GM21360 (cell line): ENCODE measurements at regions not wholly inside any gene's neighbourhood (a gene's known extent, or its start where the extent isn't known, plus 50 kb on each side); places are given as distances from the start of the nearest gene placed in this dataset.
"Not testable (repeated sequence)": the region's sequence is repeated elsewhere in the genome, so short reads cannot be mapped to it uniquely, and the experiment has no call there.

Experiments used
- ATAC-seq: cut with Tn5 transposase; IDR thresholded peaks from one replicate; pipeline ENCODE4 v1.9.1; 2021; ENCODE audit warnings: mild to moderate bottlenecking, moderate library complexity; ENCODE audit not compliant: unreplicated experiment

DNA sequence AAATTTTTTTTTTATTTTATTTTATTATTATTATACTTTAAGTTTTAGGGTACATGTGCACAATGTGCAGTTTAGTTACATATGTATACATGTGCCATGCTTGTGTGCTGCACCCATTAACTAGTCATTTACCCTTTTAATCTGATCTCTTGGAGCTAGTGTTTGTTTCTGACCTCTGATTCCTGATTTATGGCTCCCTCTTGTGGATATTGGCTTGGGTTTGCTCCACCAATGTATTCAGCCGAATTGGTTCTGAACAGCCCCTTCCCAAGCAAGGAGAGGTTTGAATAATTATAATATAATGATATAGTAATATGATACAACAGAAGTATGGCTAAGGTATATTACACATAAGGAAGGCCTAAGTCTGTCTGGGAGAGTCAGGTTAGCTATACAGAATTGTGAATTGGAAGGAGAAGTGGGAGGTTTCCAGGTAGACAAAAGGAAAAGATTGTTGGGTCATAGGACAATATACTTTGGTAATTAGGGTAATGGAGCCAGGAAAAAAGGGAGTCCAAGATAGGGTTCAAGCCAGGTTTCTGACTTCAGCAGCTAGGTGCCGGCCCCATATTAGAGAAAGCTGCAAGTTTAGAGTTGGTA, 53.1 kb upstream of the HMCN1 start:
- ATAC-seq = no peak

DNA sequence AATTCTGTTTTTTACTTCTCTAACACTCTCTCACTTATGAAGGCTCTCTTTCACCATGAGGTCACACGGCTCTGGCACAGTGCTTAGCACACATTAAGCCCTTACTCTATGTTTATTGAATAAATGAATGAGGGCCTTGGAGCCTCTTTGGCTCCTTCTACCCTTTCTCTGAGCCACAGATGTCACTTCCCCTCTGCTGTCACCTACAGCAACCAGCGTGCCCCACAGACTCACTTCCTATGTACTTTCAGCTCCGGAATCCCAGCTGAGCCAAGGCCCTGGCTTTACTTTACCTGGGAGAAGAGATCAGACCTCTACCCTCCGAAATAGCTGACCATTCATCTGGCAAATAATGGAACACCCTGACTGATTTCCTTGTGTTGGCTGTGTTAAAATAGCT, 53.7 kb upstream of the HMCN1 start:
- no peak for ATAC-seq

DNA sequence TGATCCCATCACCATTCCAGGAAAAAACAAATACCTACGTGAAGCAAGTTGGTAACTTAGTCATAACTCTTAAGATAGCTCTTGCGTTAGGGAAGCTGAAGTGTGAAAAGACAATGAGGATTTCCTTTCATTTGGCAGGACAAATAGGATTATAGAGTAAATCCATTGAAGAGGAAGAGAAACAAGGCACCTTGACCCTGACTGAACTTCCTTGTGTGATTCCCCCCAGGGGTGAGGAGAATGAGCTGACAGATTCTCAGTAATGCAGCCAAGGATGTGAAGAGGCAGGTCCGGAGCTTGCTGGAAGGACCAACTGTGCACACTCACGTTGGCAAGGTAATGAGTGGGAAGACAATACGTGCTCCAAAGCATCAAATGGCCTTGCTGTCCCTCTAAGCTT, 55.0 kb upstream of the HMCN1 start:
- no peak for ATAC-seq

DNA sequence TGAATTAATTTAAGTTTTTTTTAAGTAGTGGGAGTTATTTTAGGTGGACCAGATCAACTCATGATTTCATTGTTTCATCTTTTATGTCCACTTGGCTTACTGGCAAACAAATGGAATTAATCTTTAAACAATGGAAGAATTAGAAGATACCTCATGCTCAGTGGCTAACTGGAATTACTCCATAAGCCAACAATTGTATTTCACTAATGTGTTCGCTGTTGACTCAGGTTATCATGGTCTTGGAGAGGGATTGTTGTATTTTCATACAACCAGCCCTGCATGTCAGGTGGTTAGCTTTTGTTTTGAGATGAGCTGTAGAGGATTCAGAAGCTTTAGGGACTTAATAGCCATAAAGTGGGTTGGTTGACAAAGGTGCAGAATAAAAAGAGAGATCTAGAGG, 57.2 kb upstream of the HMCN1 start:
- ATAC-seq = no peak

DNA sequence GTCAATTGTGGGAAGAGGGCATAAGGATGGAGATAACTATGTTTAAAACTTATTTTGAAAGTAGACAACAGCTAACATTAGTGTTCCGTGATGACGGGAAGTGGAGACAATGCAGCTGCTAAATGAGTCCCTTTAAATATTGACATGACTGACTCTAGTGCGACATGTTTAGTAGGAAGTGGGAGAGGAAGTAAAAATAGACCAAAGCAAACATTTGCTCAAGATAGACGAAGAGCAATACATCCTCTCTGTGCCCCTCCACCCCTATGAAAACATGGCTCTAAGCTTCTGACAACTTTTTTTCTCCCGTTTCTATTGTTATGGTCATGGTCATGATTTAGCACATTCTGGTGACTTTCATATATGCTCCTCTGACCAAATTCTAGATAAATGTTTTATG, 60.0 kb upstream of the HMCN1 start:
- peak; percentile 53 for ATAC-seq

DNA sequence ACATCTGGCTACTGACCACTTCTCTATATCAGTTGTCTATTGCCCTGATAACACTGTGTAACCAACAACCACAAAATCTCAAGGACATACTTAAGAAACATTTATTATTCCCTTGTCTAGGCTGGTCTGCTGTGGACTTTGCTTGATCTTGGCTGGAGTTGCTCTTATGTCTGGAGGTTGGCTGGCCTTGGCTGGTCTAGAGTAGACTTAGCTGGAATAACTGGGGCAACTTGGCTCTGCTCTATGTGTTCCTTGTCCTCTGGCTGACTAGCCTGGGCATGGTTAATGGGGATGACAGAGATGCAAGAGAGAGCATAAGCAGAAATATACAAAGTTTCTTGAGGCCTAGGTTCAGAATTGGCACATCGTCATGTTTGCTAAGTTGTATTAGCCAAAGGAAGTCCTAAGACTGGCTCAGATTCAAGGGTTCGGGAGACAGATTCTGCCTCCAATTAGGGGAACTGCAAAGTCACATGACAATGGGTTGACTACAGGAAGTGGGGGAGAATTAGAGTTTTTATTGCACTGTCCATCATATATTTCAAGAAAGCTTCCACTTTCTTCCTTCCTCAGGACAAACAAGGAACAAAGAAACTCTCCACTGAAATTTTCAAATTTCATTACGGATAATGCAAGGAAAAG, 61.4 kb upstream of the HMCN1 start:
- no peak for ATAC-seq

DNA sequence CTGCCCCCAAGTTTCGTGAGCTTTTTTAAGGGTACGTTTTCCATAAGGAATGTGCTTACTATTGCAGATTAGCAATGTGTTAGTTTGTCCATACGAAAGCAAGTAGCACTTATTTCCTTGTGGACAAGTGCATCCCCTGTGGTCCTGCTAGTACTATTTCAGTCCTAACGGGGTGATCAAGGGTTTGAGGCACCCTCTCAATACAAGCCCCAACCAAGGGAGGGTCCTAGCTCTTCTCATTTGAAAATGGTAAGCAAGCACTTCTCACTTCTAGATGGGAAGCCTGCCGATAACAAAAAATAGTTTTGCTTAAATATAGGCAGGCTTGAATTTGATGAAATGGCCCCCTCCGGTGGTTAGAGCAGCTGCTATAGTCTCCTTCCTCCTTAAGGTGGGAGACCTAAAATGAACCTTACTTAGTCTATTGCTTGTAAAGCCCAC, 64.0 kb upstream of the HMCN1 start:
- ATAC-seq = no peak

DNA sequence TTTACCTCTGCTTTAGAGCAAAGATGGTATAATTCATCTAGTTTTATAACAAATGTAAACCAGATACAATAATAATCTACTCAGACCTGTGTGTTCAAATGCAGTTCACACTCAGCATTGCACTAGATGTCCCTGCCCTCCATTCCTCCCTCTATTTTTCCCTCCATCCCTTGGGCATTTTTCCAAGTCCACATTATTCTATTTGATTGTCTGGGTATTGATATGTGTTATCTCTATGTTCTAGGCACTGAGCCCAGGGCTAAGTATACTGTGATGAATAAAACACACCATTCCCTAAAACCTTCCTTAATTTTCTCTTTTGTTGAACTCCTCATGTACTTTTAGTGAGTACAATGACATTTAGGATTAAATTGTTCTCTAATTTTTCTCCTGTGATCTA, 66.2 kb upstream of the HMCN1 start:
- no peak for ATAC-seq

DNA sequence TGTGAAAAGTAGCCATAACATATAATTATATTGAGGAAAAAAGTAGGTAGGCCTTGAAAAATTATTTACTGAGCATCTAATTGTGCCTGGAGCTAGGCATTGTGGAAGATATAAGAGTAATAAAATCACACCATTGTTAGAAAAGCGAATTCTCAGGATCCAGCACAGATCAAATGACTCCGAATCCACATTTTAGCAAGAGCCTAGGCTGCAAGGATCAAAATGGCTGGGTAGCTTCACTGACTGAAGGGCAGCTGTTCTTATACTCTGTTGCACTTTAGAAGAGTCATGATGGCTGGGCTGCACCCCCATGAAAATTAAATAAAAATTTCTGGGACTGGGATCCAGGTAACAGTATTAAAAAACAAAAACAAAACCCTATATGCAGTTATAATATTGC, 67.6 kb upstream of the HMCN1 start:
- no peak for ATAC-seq

DNA sequence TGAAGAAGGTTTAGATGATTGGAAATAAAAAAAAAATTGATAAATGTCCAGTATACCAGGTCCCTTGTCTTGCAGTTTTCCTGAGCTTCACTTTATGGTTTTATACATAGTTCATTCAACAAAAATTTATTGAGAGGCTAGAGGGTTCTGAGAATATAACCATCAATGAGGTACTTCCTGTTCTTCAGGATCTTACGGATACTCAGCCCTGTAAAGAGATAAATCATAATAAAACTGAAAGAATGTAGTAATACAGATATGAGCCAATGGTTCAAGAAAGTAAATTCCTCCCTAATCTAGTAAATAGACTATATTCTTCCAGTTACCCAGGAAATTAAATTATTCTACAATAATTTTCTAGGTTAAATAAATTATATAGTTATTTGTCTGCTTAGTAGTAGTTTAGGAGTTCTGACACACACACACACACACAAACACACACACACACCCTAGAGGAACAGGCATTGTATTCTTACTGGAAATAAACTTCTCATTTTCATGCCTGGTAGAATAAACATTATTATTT, 70.4 kb upstream of the HMCN1 start:
- no peak for ATAC-seq

DNA sequence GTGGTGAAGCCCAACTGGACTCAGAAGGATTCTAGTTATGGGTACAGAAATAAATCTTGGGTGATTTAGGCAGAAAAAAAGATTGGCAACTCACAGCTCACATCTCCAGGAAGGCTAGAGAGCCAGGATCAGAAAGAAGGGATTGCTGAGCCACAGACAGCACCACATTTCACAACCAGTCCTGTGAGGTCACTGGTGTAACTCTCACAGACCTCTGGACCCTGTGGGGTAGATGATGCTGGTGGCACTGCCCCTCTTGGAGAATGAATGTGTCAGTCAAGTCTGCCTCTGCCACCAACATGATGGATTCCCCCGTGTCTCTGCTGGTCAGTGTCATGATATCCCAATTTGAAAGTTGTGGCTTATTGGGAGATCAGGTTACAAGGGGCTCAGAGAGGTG, 70.9 kb upstream of the HMCN1 start:
- no peak for ATAC-seq

DNA sequence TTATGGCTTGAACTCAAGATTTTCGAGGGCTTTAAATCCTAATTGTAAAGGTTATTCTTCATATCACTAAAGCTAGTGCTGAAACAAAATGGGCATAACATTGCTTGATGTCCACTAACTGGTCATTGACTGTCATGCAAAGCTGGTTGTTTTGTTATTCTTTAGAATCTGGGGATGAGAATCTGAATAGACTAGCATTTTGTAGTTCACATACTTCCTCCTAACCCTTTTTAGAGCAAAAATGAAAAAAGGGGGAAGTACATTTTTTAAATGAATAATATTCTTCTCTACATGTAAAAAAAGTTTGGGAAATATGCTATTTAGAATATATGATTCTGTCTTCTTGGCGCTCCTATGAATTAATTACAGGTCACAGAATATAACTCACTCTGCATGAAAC, 72.2 kb upstream of the HMCN1 start:
- no peak for ATAC-seq

DNA sequence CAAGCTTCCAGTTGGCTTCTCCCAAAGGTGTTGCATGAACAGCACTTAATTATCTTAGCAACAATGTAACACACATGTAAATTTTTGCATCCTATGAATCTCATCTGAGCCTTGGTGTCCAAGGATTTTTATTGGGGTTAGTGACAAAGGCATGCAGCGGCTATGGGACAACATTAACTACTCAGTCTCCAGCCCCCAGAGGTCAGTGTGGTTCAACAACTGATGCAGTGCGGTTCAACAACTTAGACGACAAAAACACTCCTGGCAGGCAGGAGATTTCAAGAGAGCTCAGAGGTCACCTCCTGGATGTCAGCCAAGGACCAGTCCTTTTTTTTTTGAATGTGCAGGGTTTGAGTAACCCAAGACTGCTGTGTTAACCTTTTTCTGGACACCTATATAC, 77.5 kb upstream of the HMCN1 start:
- no peak for ATAC-seq

DNA sequence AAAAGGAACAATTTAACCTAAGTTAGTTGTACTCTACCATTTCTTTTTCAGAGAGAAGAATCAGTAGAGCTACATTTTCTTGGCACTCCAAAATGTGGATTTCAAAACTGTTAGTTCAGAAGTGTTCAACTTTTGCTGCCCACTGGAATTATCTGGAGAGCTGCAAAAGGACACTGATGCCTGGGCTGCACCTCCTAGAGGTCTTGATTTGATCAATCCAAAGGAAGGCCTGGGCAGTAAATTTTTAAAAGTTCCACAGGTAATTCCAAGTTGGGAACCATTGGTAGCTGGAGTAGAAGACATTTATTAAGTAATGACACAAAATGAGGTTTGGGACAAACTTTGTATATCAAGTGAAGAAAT, 79.3 kb upstream of the HMCN1 start:
- ATAC-seq = no peak

DNA sequence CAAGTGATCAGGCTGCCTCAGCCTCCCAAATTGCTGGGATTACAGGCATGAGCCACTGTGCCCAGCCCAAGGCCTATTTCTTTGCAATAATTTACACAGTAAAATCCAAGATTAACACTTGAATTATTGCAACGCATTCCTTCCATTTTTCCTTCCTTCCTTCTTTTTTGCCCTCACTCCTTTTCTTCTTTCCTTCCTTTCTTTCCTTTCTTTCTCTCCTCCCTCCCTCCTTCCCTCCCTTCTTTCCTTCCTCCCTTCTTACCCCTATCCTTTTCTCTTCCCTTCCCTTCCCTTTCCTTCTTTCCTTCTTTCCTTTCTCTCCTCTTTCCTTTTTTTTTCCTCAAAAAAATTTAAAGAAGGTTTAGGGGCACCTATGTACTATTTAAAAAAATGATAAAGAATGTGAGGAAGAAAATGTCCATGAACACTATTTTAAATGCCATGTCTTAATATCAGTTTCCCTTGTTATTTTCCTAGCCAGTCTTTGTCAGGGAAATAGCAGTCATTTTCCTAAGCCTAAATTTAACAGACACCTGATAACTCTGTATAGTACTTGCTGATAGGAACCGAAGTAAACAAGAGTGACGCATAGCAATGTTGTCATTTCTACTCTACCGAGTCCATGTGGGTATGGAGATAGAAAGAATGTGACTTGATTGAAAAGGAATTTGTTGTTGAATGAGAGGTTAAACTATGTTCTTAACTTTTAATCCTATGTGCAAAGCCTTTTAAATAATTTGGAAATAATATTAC, 79.8 kb upstream of the HMCN1 start:
- no peak for ATAC-seq

DNA sequence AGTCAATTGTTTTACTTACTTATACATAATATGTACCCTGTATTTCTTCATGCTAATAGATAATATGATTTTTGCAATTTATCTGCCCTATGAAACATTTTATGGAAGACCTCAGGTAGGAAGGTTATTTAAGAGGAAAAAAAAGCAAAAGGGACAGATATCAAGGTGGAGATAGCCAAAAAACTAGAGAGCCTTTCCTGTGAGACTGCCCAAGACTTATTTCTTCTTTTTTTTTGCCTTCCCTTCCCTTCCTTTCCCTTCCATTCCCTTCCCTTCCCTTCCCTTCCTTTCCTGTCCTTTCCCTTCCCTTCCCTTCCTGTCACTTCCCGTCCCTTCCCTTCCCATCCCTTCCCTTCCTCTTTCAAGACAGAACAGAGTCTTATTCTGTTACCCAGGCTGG, 80.6 kb upstream of the HMCN1 start:
- ATAC-seq = no peak

DNA sequence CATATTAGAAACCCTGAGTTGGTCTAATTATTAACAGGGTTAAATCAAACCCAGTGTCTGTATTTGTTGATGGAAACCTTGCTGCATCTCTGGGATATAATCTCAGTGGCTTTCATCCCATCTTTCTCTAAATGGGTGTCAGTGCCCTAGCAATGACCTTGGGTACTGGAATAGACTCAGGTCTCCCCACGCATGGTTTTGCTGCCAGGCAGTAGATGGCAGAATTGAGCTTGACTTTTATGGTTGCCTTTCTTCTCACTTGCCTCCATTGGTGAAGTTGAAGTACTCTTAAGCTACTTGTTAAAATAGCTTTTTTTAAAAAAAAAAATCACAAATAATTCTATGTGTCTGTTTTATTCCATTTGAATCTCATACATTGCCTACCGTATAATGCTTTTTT, 81.8 kb upstream of the HMCN1 start:
- no peak for ATAC-seq

DNA sequence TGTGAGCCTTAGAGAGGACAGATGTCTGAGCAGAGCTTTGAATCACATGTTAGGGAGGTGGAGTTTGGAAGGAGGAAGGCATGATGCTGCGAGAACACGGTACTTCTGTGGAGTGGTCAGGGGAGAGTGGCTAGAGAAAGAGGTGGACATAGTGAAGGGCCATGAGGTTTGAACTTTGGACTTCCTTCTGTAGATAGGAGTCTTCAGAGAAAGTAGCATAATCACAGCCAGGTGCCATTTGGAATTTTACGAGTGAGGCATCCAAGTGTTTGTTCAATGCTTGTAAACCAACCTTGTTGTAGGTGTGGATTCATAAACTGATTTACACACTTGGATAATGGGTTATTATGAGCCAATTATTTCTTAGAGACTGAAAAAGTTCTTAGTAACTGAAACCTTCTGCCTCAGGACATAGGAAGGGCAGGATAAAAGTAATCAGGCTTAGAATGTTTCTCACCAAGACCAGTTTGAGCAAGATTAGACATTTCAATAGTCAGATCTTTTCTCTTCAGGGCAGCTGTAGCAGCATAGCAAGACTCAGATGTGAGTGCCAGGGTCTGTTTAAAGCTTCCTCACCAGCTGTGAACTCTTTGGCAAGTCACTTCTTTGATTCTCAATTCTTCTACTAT, 83.5 kb upstream of the HMCN1 start:
- ATAC-seq = no peak

DNA sequence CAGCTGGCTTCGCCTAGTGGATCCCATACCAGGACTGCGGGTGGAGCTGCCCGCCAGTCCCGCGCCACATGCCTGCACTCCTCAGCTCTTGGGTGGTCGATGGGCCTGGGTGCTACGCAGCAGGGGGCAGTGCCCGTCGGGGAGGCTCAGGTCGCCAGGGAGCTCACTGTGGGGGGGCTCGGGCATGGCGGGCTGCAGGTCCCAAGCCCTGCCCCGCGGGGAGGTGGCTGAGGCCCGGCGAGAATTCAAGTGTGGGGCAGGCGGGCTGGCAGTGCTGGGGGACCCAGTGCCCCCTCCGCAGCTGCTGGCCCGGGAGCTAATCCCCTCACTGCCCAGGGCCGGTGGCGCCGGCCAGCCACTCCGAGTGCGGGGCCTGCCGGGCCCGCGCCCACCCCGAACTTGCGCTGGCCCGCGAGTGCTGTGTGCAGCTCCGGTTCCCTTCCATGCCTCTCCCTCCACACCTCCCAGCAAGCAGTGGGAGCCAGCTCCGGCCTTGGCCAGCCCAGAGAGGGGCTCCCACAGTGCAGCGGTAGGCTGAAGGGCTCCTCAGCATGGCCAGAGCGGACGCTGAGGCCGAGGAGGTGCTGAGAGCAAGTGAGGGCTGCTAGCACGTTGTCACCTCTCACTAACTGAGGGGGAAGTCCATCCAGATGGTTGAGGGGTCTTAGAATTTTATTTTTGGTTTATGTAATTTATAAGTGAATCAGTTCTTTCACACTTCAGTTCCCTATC, 85.2 kb upstream of the HMCN1 start:
- no peak for ATAC-seq

DNA sequence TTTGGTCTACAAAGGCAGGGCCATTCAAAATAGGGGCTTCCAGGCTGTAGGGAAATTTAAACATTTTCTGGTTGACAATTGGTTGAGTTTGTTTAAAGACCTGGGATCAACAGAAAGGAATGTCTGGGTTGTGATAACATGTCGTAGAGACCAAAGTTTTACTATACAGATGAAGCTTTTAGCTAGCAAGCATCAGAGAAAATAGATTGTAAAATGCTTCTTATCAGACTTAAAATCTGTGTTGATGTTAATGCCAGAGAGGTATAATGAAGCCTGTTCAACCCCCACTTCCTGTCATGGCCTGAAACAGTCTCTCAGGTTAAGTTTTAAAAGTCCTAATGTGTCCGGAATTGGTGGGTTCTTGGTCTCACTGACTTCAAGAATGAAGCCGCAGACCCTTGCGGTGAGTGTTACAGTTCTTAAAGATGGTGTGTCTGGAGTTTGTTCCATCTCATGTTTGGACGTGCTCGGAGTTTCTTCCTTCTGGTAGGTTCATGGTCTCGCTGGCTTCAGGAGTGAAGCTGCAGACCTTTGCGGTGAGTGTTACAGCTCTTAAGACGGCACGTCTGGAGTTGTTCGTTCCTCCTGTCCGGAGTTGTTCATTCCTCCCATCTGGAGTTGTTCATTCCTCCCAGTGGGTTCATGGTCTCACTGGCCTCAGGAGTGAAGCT, 86.5 kb upstream of the HMCN1 start:
- ATAC-seq = not testable (repeated sequence)
